AG10803 (cell line): ENCODE measurements at regions not wholly inside any gene's neighbourhood (a gene's known extent, or its start where the extent isn't known, plus 50 kb on each side); places are given as distances from the start of the nearest gene placed in this dataset.
"Not testable (repeated sequence)": the region's sequence is repeated elsewhere in the genome, so short reads cannot be mapped to it uniquely, and the experiment has no call there.

Source experiments
- DNase-seq: peaks from one replicate; pipeline ENCODE4 v3.0.0; 2010; ENCODE audit warnings: low read depth
- H3K4me3 ChIP-seq: 2 replicates; pipeline ENCODE4 v1.5.1; 2011; ENCODE audit warnings: mild to moderate bottlenecking, low read length, control low read depth
- CTCF ChIP-seq: conservative IDR thresholded peaks from 2 replicates; pipeline ENCODE4 v1.5.1; 2011; ENCODE audit warnings: mild to moderate bottlenecking, low read length, control low read depth, inconsistent platforms

- DNase-seq, result peak; percentile 43
- TF ChIP-seq CTCF, result no peak
- H3K4me3 ChIP-seq, result no peak overlapping the region
Observed at GRCh38 chr6:55943329-55943728, 67.9 kb upstream of the BMP5 start.

GRCh38 chr6:55941702-55942101, 66.3 kb upstream of the BMP5 start:
- H3K4me3 ChIP-seq, result no peak overlapping the region
- TF ChIP-seq CTCF, result 0 out of 2 replicates have a peak, but pooled peaks have one; percentile 13
- no peak for DNase-seq

GRCh38 chr6:55937951-55938690, 62.7 kb upstream of the BMP5 start:
- TF ChIP-seq CTCF, result no peak
- H3K4me3 ChIP-seq, result no peak overlapping the region

GRCh38 chr6:55937261-55937947, 62.0 kb upstream of the BMP5 start:
- no peak for TF ChIP-seq CTCF
- DNase-seq, result no peak
- H3K4me3 ChIP-seq, result no peak overlapping the region

More at GRCh38 chr6:55937951-55938690, 62.7 kb upstream of the BMP5 start:
- DNase-seq, result no peak

- TF ChIP-seq CTCF, result no peak
- DNase-seq, result no peak
- H3K4me3 ChIP-seq, result no peak overlapping the region
Observed at GRCh38 chr6:55931101-55931500, 55.7 kb upstream of the BMP5 start.

- DNase-seq, H3K4me3 ChIP-seq: not testable (repeated sequence)
Observed at GRCh38 chr6:55927713-55928112, 52.3 kb upstream of the BMP5 start.

GRCh38 chr6:55925292-55925691, 49.9 kb upstream of the BMP5 start:
- no peak for TF ChIP-seq CTCF
- DNase-seq, result peak; percentile 48

More at GRCh38 chr6:55925292-55925691, 49.9 kb upstream of the BMP5 start:
- H3K4me3 ChIP-seq, result no peak overlapping the region
